ENCODE measurements at regions not wholly inside any gene's neighbourhood (a gene's known extent, or its start where the extent isn't known, plus 50 kb on each side); places are given as distances from the start of the nearest gene placed in this dataset.

DNA sequence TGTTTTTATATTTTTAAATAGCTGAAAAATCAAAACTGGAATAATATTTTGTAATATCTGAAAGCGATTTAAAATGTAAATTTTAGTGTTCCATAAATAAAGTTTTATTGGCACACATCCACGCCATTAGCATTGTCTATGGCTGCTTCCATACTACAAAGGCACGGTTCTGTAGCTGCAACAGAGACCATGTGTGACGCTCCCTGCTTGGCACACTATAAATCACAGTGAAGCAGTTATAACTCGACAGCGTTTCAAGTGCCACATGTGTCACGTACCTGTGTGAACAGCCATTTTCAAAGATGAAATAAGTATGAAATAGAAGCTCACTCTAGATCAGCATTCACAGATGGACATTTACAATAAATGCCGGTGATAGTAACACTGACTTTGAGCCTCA is 810.1 kb upstream of the WWC1 start:
- no peak for DNase-seq (ENCODE audit: low read depth in 2 of 3, low spot score in 2 of 3)

DNA sequence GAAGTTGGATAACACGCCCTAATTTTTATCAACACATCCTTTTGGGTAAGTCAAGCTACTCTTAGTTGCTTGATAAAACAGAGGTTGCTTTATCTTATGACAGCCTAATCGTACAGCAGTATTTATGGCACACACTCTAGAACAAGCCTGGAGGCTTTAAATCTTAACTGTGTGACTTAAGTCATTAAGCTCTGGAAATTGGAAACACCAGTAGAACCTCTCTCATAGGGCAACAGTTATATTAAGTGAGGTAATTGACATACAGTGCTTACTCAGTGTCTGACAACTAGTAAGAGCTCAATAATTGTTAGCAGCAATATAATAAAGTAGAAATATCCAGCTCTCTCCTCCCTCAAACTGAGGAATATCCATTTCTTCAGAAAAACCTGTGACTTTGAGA is 808.9 kb upstream of the WWC1 start:
- DNase-seq (ENCODE audit: low read depth in 2 of 3, low spot score in 2 of 3), result no peak

DNA sequence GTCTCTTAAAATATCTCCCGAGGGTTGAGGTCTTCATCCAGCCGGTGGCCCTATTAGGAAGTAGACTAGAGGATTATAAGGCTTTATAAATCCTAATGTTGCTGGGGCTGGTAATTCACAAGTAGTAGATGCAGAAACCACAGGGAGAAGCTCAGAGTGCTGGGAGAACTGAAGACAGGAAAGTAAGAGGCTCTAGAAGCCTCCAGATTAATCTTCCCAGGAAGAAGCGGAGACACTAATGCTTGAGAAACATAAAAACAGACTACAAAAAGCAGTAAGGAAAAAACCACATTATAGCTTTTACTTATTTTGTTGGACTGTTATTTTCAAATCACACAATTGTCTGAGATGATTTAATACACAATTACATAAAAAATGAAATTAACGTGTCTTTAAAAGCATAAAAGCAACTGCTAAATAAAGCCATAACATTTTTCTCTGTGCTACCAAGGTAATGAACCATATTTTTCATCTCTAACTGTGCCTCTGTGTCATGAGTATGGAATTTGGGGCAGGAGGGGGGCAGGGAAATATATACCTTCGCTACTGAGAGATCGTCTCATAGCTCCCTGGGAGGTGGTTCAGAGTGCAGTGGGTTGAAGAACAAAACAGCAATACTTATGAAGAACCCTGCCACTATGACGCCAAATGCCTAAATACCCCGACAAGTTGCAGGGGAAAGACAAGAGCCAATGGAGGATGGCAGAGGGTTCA is 806.2 kb upstream of the WWC1 start:
- DNase-seq (ENCODE audit: low read depth in 2 of 3, low spot score in 2 of 3), result no peak

DNA sequence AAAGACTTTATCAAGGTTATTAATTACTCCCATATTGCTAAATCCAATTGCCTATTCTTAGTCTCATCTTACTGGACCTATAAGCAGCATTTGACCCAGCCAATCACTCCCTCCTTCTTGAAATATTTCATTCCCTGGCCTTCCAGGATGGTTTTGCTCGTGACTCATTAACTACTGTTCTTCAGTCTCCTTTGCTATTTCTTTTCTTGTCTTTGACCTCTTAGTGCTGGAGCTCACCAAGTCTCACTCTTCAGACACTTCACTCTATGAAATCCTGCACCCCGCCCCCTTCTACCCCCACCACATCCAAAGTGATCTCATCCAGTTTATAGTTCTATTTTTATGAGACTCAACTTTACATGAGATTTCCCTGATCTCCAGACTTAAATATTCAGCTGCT is 803.1 kb upstream of the WWC1 start:
- no peak for DNase-seq (ENCODE audit: low read depth in 2 of 3, low spot score in 2 of 3)

DNA sequence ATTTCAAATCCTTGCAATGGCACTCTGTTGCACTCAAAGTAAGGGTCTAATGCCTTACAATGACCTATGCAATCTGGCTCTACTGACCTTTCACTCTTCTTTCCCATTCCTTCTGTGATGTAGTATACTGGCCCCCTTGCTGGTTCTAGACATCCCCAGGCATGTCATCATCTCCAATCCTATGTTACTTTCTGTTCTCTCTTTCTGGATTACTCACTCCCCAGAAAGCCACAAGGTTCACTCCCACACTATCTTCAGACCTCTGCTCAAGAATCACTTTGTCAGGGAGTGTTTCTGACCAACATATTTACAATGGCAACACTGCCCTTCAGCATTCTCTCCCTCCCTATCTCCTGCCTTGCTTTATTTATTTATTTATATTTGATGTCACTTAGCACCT is 802.2 kb upstream of the WWC1 start:
- no peak for DNase-seq (ENCODE audit: low read depth in 2 of 3, low spot score in 2 of 3)

DNA sequence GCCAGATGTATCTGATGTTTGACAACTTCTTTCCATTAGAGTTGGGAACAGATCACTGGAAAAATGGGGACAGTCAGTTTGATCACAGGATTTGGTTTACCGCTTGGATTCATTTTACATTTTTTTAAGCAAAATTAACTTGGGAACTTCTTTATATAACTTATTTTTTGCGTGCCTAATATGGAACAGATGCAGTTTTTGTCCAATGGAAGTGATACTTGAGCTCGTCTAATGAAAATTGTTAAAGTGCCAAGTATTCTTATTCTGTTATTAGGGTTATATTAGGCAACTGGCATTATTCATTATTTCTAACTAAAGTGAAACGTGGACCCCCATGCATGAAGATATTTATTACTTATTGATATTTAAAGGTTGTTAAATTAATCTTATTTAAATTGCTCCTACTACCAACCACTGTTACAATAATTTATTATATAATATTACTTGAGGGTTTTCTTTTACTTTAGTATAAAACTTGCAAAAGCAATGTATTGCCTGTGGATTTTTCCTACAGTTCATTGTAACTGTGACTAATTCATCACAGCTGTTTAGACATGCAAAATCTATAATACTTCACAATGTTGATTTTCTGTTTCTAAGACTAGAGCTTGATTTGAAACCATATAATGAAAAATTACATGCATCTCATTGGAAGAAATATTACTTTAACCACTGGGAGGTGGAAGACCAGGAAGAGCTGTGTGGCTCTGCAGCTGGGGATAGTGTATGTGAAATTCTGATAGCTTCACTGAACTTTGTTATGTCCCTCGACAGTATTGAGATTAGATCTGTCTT is 787.3 kb upstream of the WWC1 start:
- DNase-seq (ENCODE audit: low read depth in 2 of 3, low spot score in 2 of 3), result no peak

DNA sequence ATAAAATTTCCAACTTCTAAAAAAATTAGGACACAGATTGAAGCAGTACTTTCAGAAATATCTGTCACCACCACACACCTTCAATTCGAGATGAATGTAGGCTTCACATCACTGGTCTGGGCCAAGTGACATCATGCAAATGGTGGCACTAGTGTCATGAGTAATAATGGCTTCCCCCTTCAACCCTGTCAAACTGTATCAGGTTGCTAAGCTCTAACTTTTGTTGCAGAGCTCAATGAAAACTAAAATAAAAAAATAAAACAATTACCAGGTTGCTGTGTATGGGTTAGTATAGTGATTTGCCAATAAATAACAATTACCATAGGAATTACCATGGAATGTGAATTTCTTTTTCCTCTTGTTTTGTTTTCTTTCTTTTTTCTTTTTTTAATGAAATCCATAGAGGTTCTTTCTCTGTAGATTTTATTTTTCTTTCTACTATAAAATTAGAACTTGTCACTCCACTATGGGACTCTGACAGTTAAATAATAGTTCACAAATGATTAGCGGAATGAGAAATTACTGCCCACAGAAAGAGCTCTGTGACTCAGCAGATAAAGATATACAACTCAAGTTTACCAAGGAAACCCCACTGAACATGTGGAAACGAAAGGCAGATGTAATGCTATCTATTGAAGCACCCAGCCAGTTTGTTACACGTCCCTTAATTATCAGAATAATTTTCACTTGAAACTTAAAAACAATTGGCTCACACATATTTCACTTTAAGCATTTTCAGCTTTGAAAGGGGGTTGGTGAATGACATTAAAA is 783.8 kb upstream of the WWC1 start:
- DNase-seq (ENCODE audit: low read depth in 2 of 3, low spot score in 2 of 3), result no peak

DNA sequence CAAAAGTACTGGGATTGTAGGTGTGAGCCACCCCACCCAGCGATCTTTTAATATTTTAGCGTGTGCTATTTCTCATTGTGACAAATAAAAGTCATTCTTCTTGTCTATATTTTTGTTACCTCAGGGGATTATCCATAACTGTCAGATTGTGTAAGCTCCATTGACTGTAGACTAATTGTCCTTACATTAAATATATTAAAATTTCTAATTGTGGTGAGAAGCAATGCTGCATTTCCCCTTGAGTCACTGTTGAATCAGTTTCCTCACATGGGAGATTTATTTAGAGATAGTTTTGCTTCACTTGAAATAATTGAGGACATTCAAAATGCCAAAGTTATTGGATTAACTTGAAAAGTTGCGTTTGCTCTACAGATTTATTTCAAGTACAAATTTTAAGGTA is 782.4 kb upstream of the WWC1 start:
- no peak for DNase-seq (ENCODE audit: low read depth in 2 of 3, low spot score in 2 of 3)

DNA sequence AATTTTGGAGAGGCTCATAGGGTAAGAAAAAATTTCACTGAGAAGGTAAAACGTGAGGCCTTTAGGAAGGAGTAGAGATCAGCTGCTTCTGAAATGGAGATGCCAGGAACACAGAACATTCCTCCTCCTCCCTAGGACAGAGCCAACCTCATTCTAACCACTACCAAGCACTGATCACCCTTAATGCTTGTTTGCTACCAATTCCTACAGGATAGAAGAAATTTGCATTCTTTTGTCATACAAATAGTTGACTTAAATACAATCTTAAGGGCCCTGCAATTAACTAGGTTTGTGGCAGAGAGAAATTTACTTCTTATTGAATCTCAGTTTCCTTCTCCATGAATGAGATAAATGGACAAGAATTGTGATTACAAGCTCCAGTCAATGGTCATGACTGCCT is 780.2 kb upstream of the WWC1 start:
- DNase-seq (ENCODE audit: low read depth in 2 of 3, low spot score in 2 of 3), result no peak

- no peak for DNase-seq (ENCODE audit: low read depth in 2 of 3, low spot score in 2 of 3)
Measured at GRCh38 chr5:167512111-167512510, 779.3 kb upstream of the WWC1 start.

DNA sequence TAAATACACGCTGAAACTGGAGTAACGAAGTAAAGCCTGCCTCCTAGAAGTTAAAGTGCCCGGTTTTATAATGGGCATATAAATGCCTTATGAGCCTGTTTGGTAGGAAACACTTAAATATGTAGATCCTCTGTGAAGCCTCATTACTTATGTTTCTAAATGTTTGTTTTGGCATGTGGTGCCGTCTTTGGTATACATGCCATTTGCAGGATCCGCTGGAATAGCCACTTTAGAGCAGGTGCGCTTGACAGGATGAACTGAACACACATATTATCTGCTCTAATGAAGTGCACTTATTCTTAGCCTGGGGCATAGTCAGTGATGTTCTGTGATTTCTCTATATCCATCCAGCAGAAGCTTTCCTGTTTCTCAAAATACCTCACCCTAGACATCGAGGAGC is 778.1 kb upstream of the WWC1 start:
- no peak for DNase-seq (ENCODE audit: low read depth in 2 of 3, low spot score in 2 of 3)

DNA sequence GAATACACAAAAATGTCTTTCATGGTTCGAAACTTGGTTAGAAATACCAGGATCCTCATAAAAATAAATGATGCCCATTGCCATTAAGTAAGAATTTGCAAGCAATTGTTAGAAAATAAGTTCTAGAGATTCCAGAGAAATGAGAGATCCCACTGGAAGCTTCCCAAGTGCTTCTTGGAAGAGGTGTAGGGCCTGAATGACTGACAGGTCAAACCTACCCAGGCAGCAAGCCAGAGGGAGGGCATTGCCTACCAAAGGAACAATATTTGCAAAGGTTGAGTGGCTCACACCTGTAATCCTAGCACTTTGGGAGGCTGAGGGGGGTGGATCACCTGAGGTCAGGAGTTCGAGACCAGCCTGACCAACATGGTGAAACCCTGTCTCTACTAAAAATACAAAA is 777.0 kb upstream of the WWC1 start:
- no peak for DNase-seq (ENCODE audit: low read depth in 2 of 3, low spot score in 2 of 3)

DNA sequence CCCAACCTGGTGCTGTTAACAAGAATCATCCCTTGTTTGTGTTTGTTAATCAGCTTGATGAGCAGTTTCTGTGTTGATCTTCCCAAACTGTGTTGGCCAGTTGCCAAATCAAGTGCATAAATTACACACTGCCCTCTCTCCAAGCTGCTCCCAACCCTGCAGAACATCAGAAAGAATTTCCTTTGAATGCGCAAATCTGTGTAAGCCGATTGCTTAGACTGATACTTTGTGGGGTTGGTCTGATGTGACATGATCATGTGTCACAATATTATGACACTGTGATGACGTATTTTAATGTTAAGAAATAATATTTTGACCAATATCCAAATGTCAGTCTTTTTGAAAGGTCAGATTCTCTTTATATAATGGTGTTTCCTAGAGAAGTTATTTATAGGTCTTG is 766.4 kb upstream of the WWC1 start:
- no peak for DNase-seq (ENCODE audit: low read depth in 2 of 3, low spot score in 2 of 3)

- DNase-seq (ENCODE audit: low read depth in 2 of 3, low spot score in 2 of 3), result no peak
Measured at GRCh38 chr5:167528651-167529050, 762.8 kb upstream of the WWC1 start.

DNA sequence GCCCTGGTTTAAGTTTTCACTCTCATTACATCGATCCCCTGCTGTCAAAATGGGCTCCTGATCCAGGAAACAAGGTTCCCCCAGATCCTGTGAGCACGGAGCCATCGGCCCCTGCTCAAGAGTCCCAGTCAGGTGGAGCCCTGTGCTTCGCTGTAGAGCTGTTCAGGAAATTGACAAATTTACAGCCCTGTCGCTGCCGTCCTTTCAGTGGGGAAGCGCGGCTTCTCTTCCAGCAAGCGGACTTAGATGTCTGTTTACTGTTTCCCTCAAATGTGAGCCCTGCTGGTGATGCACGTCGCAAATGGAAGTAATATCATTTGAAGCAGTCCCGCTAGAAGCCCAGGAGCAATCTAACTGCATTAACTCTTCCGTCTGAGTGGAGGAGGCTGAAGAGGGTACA is 760.9 kb upstream of the WWC1 start:
- DNase-seq (ENCODE audit: low read depth in 2 of 3, low spot score in 2 of 3), result no peak

- no peak for DNase-seq (ENCODE audit: low read depth in 2 of 3, low spot score in 2 of 3)
Measured at GRCh38 chr5:167533814-167534795, 757.3 kb upstream of the WWC1 start.

GRCh38 chr5:167539747-167540146 is 751.7 kb upstream of the WWC1 start:
- no peak for DNase-seq (ENCODE audit: low read depth in 2 of 3, low spot score in 2 of 3)

GRCh38 chr5:167546270-167546669 is 745.2 kb upstream of the WWC1 start:
- no peak for DNase-seq (ENCODE audit: low read depth in 2 of 3, low spot score in 2 of 3)

- no peak for DNase-seq (ENCODE audit: low read depth in 2 of 3, low spot score in 2 of 3)
Measured at GRCh38 chr5:167552356-167552755, 739.1 kb upstream of the WWC1 start.

DNA sequence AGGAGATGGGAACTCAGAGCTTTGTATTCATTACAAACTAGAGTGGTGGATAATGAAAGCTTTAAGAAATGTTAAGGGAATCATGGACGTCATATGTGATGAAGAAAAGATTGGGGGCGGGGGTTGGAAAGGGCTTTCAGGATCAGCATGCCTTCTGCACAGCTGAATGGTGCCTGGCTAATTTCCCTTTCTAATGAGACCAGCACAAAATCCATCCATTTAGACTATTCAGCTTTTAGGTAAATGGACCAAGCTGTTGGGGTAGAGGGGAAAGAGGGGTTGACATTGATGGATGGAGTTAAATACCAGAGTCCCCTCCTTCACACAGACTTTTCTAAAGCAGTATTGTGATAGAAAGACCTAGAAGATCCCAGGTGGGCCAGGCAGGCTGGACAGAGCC is 737.9 kb upstream of the WWC1 start:
- DNase-seq (ENCODE audit: low read depth in 2 of 3, low spot score in 2 of 3), result no peak

Data from hematopoietic multipotent progenitor cell (in vitro differentiated cells).